CD4-positive, alpha-beta T cell treated with Interleukin-4 for 1 hour (primary cell): ENCODE measurements at regions not wholly inside any gene's neighbourhood (a gene's known extent, or its start where the extent isn't known, plus 50 kb on each side); places are given as distances from the start of the nearest gene placed in this dataset.

ENCODE experiments used
- DNase-seq, 2 donors: peaks; one replicate each; pipeline ENCODE4 v3.0.0-alpha.2; 2020 to 2022

GRCh38 chr9:108322326-108323098 lies 533.3 kb downstream of the ACTL7B start:
- DNase-seq: no peak

GRCh38 chr9:108316630-108317029 lies 539.2 kb downstream of the ACTL7B start:
- no peak for DNase-seq

- no peak for DNase-seq
These were observed 539.7 kb downstream of the ACTL7B start for GRCh38 chr9:108316066-108316465.

- DNase-seq: no peak
These were observed 544.0 kb downstream of the ACTL7B start for GRCh38 chr9:108311745-108312144.

GRCh38 chr9:108310202-108310601 lies 545.6 kb downstream of the ACTL7B start:
- DNase-seq: no peak

GRCh38 chr9:108300306-108301287 lies 555.2 kb downstream of the ACTL7B start:
- DNase-seq: no peak

GRCh38 chr9:108297073-108297472 lies 558.7 kb downstream of the ACTL7B start:
- DNase-seq: no peak

- no peak for DNase-seq
These were observed 559.7 kb downstream of the ACTL7B start for GRCh38 chr9:108296056-108296455.

- DNase-seq: no peak
These were observed 564.2 kb downstream of the ACTL7B start for GRCh38 chr9:108291586-108291932.

GRCh38 chr9:108290839-108291585 lies 564.8 kb downstream of the ACTL7B start:
- DNase-seq: no peak

- DNase-seq: no peak
These were observed 569.1 kb downstream of the ACTL7B start for GRCh38 chr9:108286638-108287206.

- no peak for DNase-seq
These were observed 572.1 kb downstream of the ACTL7B start for GRCh38 chr9:108283696-108284095.

- no peak for DNase-seq
These were observed 572.9 kb downstream of the ACTL7B start for GRCh38 chr9:108282872-108283271.

- no peak for DNase-seq
These were observed 574.1 kb downstream of the ACTL7B start for GRCh38 chr9:108281696-108282095.

GRCh38 chr9:108278341-108278740 lies 577.4 kb downstream of the ACTL7B start:
- no peak for DNase-seq

GRCh38 chr9:108277216-108277615 lies 578.6 kb downstream of the ACTL7B start:
- DNase-seq: no peak

- no peak for DNase-seq
These were observed 579.9 kb downstream of the ACTL7B start for GRCh38 chr9:108275906-108276305.

GRCh38 chr9:108274971-108275370 lies 580.8 kb downstream of the ACTL7B start:
- DNase-seq: no peak

GRCh38 chr9:108273988-108274387 lies 581.8 kb downstream of the ACTL7B start:
- no peak for DNase-seq

- peak in 1 of 2 donors; percentile 26 for DNase-seq
These were observed 583.4 kb downstream of the ACTL7B start for GRCh38 chr9:108272349-108272899.

GRCh38 chr9:108271646-108272348 lies 584.0 kb downstream of the ACTL7B start:
- no peak for DNase-seq

- no peak for DNase-seq
These were observed 584.5 kb downstream of the ACTL7B start for GRCh38 chr9:108271236-108271635.
